HG03159 (cell line): ENCODE measurements at regions not wholly inside any gene's neighbourhood (a gene's known extent, or its start where the extent isn't known, plus 50 kb on each side); places are given as distances from the start of the nearest gene placed in this dataset.
"Not testable (repeated sequence)": the region's sequence is repeated elsewhere in the genome, so short reads cannot be mapped to it uniquely, and the experiment has no call there.

Experiments used
- ATAC-seq: cut with Tn5 transposase; IDR thresholded peaks from one replicate; pipeline ENCODE4 v1.9.1; 2021; ENCODE audit warnings: mild to moderate bottlenecking, moderate library complexity; ENCODE audit not compliant: unreplicated experiment

DNA sequence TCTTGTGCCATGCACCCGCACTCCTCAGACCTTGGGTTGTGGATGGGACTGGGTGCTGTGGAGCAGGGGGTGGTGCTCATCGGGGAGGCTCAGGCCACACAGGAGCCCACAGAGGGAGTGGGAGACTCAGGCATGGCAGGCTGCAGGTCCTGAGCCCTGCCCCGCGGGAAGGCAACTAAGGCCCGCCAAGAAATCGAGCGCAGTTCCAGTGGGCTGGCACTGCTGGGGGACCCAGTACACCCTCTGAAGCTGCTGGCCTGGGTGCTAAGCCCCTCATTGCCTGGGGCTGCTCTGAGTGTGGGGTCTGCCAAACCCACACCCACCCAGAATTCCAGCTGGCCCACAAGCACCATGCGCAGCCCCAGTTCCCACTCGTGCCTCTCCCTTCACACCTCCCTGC lies 450.5 kb upstream of the FGF16 start:
- ATAC-seq, result no peak

- no peak for ATAC-seq
Observed at GRCh38 chrX:77003530-77003929, 443.7 kb upstream of the FGF16 start.

DNA sequence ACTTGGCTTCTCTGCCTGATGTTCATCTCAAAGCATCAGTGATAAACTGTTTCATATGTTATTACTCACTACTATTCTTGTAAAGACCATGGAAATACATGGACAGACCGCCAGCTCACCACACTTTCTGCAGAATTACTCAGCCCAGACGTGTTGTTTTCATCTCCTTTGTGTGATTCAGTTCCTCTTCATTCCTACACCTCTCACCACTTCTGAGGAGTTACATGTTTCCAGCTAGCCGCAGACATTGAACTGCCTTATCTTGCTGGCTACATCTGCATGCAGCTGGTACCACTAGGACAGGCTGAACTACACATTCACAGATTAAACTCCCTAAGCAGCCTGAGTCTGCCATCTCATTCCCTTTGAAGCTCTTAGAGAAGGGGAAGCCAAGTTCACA lies 443.2 kb upstream of the FGF16 start:
- no peak for ATAC-seq

GRCh38 chrX:77009691-77010090 lies 437.5 kb upstream of the FGF16 start:
- ATAC-seq, result no peak

DNA sequence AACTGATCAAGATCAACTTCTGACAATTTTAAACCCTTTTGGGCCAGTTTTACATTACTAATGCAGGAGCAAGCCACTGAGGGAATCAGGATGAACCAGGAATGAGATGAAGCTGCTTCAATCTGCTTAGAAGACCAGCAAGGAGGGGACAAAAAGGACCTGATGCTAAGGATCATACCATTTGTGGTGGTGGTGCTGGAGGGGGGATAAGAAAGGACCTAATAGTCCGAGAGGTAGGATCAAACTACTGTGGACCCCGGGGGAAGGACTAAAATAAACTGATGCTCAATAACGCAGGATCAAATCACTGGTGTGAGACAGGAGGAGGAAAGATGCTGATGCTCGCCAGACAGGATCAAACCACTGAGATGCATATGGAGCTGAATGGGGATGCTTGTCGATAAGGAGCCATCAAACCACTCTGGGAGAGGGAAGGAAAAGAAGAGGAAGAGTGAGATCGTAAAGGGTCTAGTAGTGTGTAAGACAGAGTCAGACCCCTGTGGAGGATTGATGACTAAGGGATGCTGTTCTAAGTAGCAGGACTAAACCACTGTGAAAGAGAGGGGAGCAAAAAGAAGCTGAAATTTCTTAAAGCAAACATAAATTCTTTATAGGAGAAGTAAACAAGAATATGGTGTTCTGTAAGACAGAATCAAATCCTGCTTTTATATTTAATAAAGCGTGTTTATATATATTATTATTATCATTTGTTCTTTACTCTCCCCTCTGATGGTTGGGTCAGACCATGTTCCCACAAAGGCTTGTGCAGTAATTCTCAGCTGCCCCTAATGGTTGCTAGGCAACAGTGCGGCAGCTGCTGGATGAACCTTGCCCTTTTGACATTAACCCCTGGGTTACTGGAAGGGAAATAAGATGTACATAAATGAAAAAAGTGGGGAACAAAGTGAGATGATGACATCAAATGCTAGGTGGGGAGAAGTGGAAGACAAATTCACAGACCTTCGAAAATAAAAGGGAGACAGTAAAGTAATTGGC lies 432.5 kb upstream of the FGF16 start:
- ATAC-seq, result no peak

- no peak for ATAC-seq
Observed at GRCh38 chrX:77017093-77017492, 430.1 kb upstream of the FGF16 start.

DNA sequence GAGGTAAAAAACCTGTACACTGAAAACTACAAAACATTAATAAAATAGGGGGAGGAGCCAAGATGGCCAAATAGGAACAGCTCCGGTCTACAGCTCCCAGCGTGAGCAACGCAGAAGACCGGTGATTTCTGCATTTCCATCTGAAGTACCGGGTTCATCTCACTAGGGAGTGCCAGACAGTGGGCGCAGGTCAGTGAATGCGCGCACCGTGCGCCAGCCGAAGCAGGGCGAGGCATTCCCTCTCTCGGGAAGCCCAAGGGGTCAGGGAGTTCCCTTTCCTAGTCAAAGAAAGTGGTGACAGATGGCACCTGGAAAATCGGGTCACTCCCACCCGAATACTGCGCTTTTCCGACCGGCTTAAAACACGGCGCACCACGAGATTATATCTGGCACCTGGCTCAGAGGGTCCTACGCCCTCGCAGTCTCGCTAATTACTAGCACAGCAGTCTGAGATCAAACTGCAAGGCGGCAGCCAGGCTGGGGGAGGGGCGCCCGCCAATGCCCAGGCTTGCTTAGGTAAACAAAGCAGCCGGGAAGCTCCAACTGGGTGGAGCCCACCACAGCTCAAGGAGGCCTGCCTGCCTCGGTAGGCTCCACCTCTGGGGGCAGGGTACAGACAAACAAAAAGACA lies 400.9 kb upstream of the FGF16 start:
- ATAC-seq, result not testable (repeated sequence)

DNA sequence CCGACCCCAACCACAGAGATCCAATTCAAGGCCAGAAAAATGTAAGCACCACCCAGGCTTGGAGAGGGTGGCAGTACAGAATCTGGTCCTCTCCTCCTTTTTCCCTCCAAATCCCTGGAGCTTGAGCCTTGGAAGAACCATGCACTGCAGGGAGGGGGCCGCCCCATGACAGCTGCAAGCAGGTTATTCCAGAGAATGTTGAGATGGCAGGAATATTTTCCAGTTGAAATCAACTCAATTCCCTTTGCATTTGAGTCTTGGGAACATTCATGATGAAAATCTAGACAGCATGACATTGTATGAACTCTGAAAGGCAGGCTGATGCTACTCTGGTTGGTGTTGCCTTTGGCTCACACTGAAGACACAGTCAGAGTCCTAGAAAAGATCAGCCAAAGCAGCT lies 386.6 kb upstream of the FGF16 start:
- no peak for ATAC-seq

DNA sequence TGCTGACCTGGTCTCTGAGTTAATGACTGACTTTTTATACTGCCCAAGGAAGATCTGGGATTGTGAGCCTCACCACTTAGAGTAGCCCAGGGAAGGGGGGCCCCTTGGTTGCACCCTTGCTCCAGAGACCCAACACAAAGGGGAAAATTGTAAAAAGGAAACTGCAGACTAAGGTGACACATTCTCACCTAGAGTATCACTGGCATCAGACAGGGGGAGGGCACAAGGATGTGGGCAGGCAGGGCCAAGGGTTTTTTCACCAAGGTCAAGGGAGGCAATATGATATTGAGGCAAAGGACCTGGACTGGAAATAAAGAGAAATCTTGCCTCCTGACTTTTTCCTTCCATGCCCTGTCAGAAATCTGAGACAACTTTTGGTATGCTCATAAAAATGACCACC lies 386.2 kb upstream of the FGF16 start:
- ATAC-seq, result no peak

- ATAC-seq, result no peak
Observed at GRCh38 chrX:77061545-77061944, 385.6 kb upstream of the FGF16 start.

DNA sequence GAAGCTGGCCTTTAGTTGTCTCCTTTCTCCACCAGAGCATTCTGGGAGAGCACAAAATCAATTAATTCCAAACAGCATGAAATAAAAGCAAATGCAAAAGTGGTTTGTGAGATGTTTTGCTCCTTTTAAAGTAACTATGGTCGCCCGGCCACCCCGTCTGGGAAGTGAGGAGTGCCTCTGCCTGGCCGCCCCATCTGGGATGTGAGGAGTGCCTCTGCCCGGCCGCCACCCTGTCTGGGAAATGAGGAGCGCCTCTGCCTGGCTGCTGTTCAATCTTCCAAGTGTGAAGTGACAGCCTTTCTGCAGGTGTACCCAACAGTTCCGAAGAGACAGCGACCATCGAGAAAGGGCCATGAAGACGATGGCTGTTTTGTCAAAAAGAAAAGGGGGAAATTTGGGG lies 381.3 kb upstream of the FGF16 start:
- no peak for ATAC-seq

- peak; percentile 58 for ATAC-seq
Observed at GRCh38 chrX:77070202-77070918, 376.8 kb upstream of the FGF16 start.

DNA sequence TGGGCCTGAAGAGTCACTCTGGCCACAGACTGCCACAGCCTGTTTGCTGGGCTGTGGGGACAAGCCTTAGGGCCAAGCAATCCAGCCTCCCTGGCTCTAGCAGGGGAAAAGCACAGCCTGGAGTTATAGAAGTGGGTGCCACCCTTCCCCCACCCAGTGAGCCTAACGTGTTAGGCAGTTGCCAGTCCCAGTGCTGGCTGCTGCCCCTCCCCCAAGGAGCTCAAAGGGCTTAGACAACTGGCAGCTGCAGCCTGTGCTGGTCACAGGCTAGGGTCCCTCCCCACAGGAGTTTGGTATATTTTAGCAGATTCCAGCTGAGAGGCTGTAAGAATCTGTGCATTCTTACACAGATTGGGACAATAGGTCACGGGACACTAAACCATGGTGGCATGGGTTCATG lies 370.3 kb upstream of the FGF16 start:
- no peak for ATAC-seq

- ATAC-seq, result not testable (repeated sequence)
Observed at GRCh38 chrX:77081237-77081636, 366.0 kb upstream of the FGF16 start.

DNA sequence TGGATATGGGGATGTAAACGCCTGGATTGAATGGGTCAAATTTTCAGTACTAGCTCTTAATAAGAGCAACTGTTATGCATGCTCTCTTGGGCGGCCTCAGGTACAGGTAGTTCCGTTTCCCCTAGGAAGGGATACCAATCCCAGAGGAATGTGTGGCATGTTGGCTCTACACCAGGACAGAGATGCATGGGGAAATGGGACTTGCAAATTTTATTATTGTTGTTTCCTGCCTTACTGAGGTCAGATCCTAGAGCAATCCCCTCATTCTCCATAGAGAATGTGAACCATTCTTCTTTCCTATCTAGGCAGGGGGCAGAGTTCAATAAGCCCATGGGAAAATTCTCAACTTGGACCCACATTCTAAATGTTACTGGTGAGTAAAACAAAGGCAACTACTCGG lies 361.8 kb upstream of the FGF16 start:
- ATAC-seq, result no peak

DNA sequence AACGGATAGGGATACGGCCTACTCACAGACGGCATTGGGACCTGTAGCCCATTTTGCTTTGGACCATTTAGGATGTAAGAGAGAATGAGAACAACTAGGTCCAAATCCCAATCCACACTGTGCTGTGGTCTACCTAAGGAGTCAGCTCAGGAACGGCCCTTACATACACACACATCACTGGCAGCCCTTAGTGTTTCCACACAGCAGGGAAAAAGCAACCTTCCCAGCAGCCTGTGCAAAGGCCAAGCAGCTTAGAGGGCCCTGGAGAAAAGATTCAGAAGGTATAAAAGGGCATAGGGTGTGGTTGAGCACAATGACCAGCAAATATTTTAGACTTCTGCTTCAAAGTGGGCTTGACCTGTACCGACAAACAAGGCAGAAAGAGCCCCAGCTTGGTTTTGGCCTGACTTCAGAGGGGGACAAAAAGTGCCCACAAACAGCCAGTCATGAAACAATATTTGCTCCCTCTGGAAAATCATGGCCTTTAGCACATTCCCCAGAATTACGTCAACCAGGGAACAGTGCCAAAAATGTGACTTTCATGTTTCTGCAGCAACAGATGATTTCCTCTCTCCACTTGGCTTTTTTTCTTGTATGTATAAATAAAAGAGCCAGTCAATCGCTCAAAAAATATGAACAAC lies 359.5 kb upstream of the FGF16 start:
- ATAC-seq, result no peak

DNA sequence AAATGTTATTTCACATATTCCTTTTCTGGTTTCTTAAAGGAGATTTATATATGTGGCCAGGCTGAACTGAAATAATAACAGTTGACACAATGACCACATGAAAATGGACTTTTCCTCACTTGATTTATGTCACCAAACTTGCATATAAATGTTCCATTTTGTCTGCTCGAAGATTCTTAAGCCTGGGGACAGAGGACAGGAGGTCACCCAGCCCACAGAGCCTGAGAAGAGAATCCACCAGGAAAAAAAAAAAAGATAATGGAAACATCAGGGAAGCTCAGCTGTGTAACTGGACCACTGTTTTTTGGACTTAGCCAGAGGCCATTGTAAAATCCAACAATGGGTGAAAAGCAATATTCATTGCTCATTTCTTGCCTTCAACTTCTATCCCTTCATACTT lies 359.0 kb upstream of the FGF16 start:
- no peak for ATAC-seq

- no peak for ATAC-seq
Observed at GRCh38 chrX:77114501-77114900, 332.7 kb upstream of the FGF16 start.

DNA sequence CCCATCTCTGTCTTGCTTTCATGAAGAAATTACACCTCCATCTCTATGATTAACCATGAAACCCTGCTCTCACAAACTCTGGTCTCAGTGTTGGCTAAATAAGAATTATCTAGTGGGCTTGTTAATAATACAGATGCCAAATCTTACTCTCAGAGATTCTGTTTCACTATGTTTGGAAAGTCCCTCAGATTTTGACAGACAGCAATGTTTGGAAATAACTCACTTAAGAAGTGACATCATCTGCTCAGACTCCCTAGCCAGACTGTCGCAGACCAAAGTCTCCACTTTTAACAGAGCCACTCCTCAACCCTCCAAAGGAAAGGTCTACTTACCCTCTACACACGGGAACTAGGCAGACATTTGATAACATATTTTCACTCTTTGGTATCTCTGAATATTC lies 328.5 kb upstream of the FGF16 start:
- no peak for ATAC-seq

- ATAC-seq, result no peak
Observed at GRCh38 chrX:77119706-77120105, 327.5 kb upstream of the FGF16 start.

DNA sequence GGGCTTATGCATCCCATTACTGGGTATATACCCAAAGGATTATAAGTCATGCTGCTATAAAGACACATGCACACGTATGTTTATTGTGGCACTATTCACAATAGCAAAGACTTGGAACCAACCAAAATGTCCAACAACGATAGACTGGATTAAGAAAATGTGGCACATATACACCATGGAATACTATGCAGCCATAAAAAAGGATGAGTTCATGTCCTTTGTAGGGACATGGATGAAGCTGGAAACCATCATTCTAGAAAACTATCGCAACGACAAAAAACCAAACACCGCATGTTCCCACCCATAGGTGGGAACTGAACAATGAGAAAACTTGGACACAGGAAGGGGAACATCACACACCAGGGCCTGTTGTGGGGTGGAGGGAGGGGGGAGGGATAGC lies 323.3 kb upstream of the FGF16 start:
- ATAC-seq, result not testable (repeated sequence)
